Neural cell (in vitro differentiated cells): ENCODE measurements at regions not wholly inside any gene's neighbourhood (a gene's known extent, or its start where the extent isn't known, plus 50 kb on each side); places are given as distances from the start of the nearest gene placed in this dataset.

Experiments
- H2AFZ ChIP-seq: fragments of 200-600, 300-800 bp; sonication (generic), shearing (Covaris generic); 2 replicates; pipeline ENCODE4 v1.6.0; 2014; ENCODE audit warnings: low read depth, mild to moderate bottlenecking, antibody characterized with exemption, low read length, moderate library complexity
- H3F3A ChIP-seq: fragments of 200-600 bp; shearing (Covaris generic); 2 replicates; pipeline ENCODE4 v1.6.1; 2016; ENCODE audit warnings: mild to moderate bottlenecking, moderate library complexity, mixed read lengths, antibody characterized with exemption, low read length; ENCODE audit not compliant: insufficient read depth, poor library complexity, severe bottlenecking
- H3K27ac ChIP-seq: fragments of 200-600, 300-800 bp; sonication (generic), shearing (Covaris generic); 2 replicates; pipeline ENCODE4 v1.5.1; 2014; ENCODE audit warnings: mild to moderate bottlenecking, low read length, moderate library complexity
- H3K27me3 ChIP-seq: fragments of 300-800, 200-600 bp; sonication (generic), shearing (Covaris generic); 2 replicates; pipeline ENCODE4 v1.6.0; 2014; ENCODE audit warnings: mild to moderate bottlenecking, low read depth, low read length, moderate library complexity; ENCODE audit not compliant: insufficient read depth
- H3K36me3 ChIP-seq: fragments of 300-800, 200-600 bp; sonication (generic), shearing (Covaris generic); 2 replicates; pipeline ENCODE4 v1.5.1; 2014; ENCODE audit warnings: mild to moderate bottlenecking, antibody characterized with exemption, low read length, moderate library complexity; ENCODE audit not compliant: insufficient read depth
- H3K4me2 ChIP-seq: fragments of 300-800, 200-600 bp; sonication (generic), shearing (Covaris generic); 2 replicates; pipeline ENCODE4 v1.6.0; 2014; ENCODE audit warnings: mild to moderate bottlenecking, low read length
- H3K4me3 ChIP-seq: fragments of 300-800, 200-600 bp; sonication (generic), shearing (Covaris generic); 2 replicates; pipeline ENCODE4 v1.5.1; 2014; ENCODE audit warnings: mild to moderate bottlenecking, low read length, moderate library complexity
- H3K79me2 ChIP-seq: fragments of 200-600 bp; shearing (Covaris generic); replicated peaks from 2 replicates; pipeline ENCODE4 v1.6.0; 2014; ENCODE audit warnings: mild to moderate bottlenecking, low read length, moderate library complexity; ENCODE audit not compliant: insufficient read depth
- H3K9ac ChIP-seq: fragments of 300-800, 200-600 bp; sonication (generic), shearing (Covaris generic); 2 replicates; pipeline ENCODE4 v1.6.1; 2016; ENCODE audit warnings: mild to moderate bottlenecking, low read length, mixed read lengths
- H3K9me2 ChIP-seq: fragments of 200-600 bp; shearing (Covaris generic); 2 replicates; pipeline ENCODE4 v1.6.1; 2016; ENCODE audit warnings: mild to moderate bottlenecking, low read length, mixed read lengths; ENCODE audit not compliant: insufficient read depth
- H3K9me3 ChIP-seq: fragments of 200-600, 300-800 bp; sonication (generic), shearing (Covaris generic); 2 replicates; pipeline ENCODE4 v1.6.1; 2016; ENCODE audit warnings: mild to moderate bottlenecking, mixed run types, low read length, moderate library complexity, mixed read lengths
- H4K20me1 ChIP-seq: fragments of 200-600 bp; shearing (Covaris generic); 2 replicates; pipeline ENCODE4 v1.6.1; 2016; ENCODE audit warnings: mild to moderate bottlenecking, mixed run types; ENCODE audit not compliant: insufficient read depth
- CTCF ChIP-seq: fragments of 450-650 bp; IDR thresholded peaks from 2 replicates; pipeline ENCODE4 v1.5.1; 2014; ENCODE audit warnings: antibody characterized with exemption, mild to moderate bottlenecking, moderate library complexity; ENCODE audit not compliant: poor library complexity, severe bottlenecking
- EP300 ChIP-seq: fragments of 450-650 bp; conservative IDR thresholded peaks from 2 replicates; pipeline ENCODE4 v1.6.1; 2014; ENCODE audit warnings: antibody characterized with exemption, mild to moderate bottlenecking, moderate library complexity; ENCODE audit not compliant: poor library complexity, severe bottlenecking
- EZH2 ChIP-seq: fragments of 200-600, 300-800 bp; shearing (Covaris generic), sonication (generic); IDR thresholded peaks from 2 replicates; pipeline ENCODE4 v1.6.1; 2014; ENCODE audit warnings: antibody characterized with exemption, low read length, borderline replicate concordance, mild to moderate bottlenecking; ENCODE audit not compliant: insufficient read depth, poor library complexity, severe bottlenecking
- MXI1 ChIP-seq: fragments of 450-650 bp; conservative IDR thresholded peaks from 2 replicates; pipeline ENCODE4 v1.6.1; 2014; ENCODE audit warnings: antibody characterized with exemption, mild to moderate bottlenecking; ENCODE audit not compliant: poor library complexity, severe bottlenecking
- POLR2AphosphoS5 ChIP-seq: IDR thresholded peaks from 2 replicates; pipeline ENCODE4 v1.6.1; 2012
- RAD21 ChIP-seq: fragments of 450-650 bp; conservative IDR thresholded peaks from 2 replicates; pipeline ENCODE4 v1.6.1; 2014; ENCODE audit warnings: antibody characterized with exemption, mild to moderate bottlenecking, moderate library complexity
- REST ChIP-seq: IDR thresholded peaks from 2 replicates; pipeline ENCODE4 v1.6.1; 2012; ENCODE audit warnings: borderline replicate concordance
- SMC3 ChIP-seq: fragments of 450-650 bp; conservative IDR thresholded peaks from 2 replicates; pipeline ENCODE4 v1.6.1; 2014; ENCODE audit warnings: antibody characterized with exemption, mild to moderate bottlenecking, moderate library complexity; ENCODE audit not compliant: poor library complexity
- TAF1 ChIP-seq: IDR thresholded peaks from 2 replicates; pipeline ENCODE4 v1.6.1; 2012; ENCODE audit warnings: low read depth

GRCh38 chr18:70513502-70514171, 224.8 kb downstream of the SOCS6 start:
- no peaks in the 10 kb centered on the region for H3K27me3 ChIP-seq
- no peak overlapping the region for H2AFZ ChIP-seq
- H3K9ac ChIP-seq: no peak overlapping the region
- H3K36me3 ChIP-seq: no peaks in the 10 kb centered on the region
- no peaks in the 10 kb centered on the region for H3F3A ChIP-seq
- no peak overlapping the region for H3K27ac ChIP-seq
- TF ChIP-seq EP300: no peak
- no peak for TF ChIP-seq CTCF
- no peak for TF ChIP-seq TAF1
- no peak for TF ChIP-seq RAD21
- TF ChIP-seq SMC3: no peak
- no peak for TF ChIP-seq MXI1
- TF ChIP-seq REST: no peak
- no peak for TF ChIP-seq POLR2AphosphoS5
- TF ChIP-seq EZH2: no peak
- H3K9me2 ChIP-seq: no peaks in the 10 kb centered on the region
- H3K9me3 ChIP-seq: no peaks in the 10 kb centered on the region
- no peak overlapping the region for H3K4me2 ChIP-seq
- no peak overlapping the region for H3K4me3 ChIP-seq
- no peaks in the 10 kb centered on the region for H4K20me1 ChIP-seq
- H3K79me2 ChIP-seq: no peaks in the 10 kb centered on the region

GRCh38 chr18:70507970-70508369, 219.1 kb downstream of the SOCS6 start:
- Histone ChIP-seq H3K4me3 (no peak overlapping the region), H3K27ac (no peak overlapping the region), H3K36me3 (no peaks in the 10 kb centered on the region), H3K79me2 (no peaks in the 10 kb centered on the region), H2AFZ (no peak overlapping the region), H4K20me1 (no peaks in the 10 kb centered on the region), H3K9me3 (no peaks in the 10 kb centered on the region), H3K4me2 (no peak overlapping the region), H3K9ac (no peak overlapping the region), H3K9me2 (no peaks in the 10 kb centered on the region), H3K27me3 (no peaks in the 10 kb centered on the region), H3F3A (no peaks in the 10 kb centered on the region)
- TF ChIP-seq POLR2AphosphoS5: no peak
- TF ChIP-seq MXI1: no peak
- no peak for TF ChIP-seq EP300
